ENCODE measurements at regions not wholly inside any gene's neighbourhood (a gene's known extent, or its start where the extent isn't known, plus 50 kb on each side); places are given as distances from the start of the nearest gene placed in this dataset.
"Not testable (repeated sequence)": the region's sequence is repeated elsewhere in the genome, so short reads cannot be mapped to it uniquely, and the experiment has no call there.

GRCh38 chrX:74063426-74064155 is 211.1 kb upstream of the XIST start:
- DNase-seq, result no peak

GRCh38 chrX:74061879-74062278 is 209.4 kb upstream of the XIST start:
- no peak for DNase-seq

- DNase-seq, result no peak
These were observed 196.6 kb upstream of the XIST start for GRCh38 chrX:74049126-74049525.

GRCh38 chrX:74034066-74034465 is 181.6 kb upstream of the XIST start:
- not testable (repeated sequence) for DNase-seq

GRCh38 chrX:74031527-74031926 is 179.0 kb upstream of the XIST start:
- not testable (repeated sequence) for DNase-seq

GRCh38 chrX:74030766-74031165 is 178.3 kb upstream of the XIST start:
- not testable (repeated sequence) for DNase-seq

GRCh38 chrX:74025145-74025544 is 172.6 kb upstream of the XIST start:
- not testable (repeated sequence) for DNase-seq

- DNase-seq, result no peak
These were observed 170.7 kb upstream of the XIST start for GRCh38 chrX:74023203-74023602.

GRCh38 chrX:74018253-74018652 is 165.7 kb upstream of the XIST start:
- no peak for DNase-seq

- DNase-seq, result peak; percentile 81
These were observed 163.0 kb upstream of the XIST start for GRCh38 chrX:74015379-74016019.

- DNase-seq, result no peak
These were observed 156.5 kb upstream of the XIST start for GRCh38 chrX:74009041-74009440.

GRCh38 chrX:73992019-73992418 is 139.5 kb upstream of the XIST start:
- no peak for DNase-seq

- DNase-seq, result no peak
These were observed 134.7 kb upstream of the XIST start for GRCh38 chrX:73987166-73987565.

- DNase-seq, result no peak
These were observed 127.1 kb upstream of the XIST start for GRCh38 chrX:73979551-73980131.

- DNase-seq, result peak; percentile 39
These were observed 125.1 kb upstream of the XIST start for GRCh38 chrX:73977542-73978169.

GRCh38 chrX:73967461-73967860 is 114.9 kb upstream of the XIST start:
- not testable (repeated sequence) for DNase-seq

- no peak for DNase-seq
These were observed 113.3 kb upstream of the XIST start for GRCh38 chrX:73965833-73966232.

GRCh38 chrX:73964579-73964978 is 112.1 kb upstream of the XIST start:
- no peak for DNase-seq

- no peak for DNase-seq
These were observed 111.2 kb upstream of the XIST start for GRCh38 chrX:73963682-73964081.

- no peak for DNase-seq
These were observed 110.4 kb upstream of the XIST start for GRCh38 chrX:73962948-73963347.

- not testable (repeated sequence) for DNase-seq
These were observed 109.4 kb upstream of the XIST start for GRCh38 chrX:73961867-73962266.

GRCh38 chrX:73944563-73944908 is 92.0 kb upstream of the XIST start:
- no peak for DNase-seq

- peak; percentile 95 for DNase-seq
These were observed 91.4 kb upstream of the XIST start for GRCh38 chrX:73943693-73944562.
